ENCODE measurements at regions not wholly inside any gene's neighbourhood (a gene's known extent, or its start where the extent isn't known, plus 50 kb on each side); places are given as distances from the start of the nearest gene placed in this dataset.

DNA sequence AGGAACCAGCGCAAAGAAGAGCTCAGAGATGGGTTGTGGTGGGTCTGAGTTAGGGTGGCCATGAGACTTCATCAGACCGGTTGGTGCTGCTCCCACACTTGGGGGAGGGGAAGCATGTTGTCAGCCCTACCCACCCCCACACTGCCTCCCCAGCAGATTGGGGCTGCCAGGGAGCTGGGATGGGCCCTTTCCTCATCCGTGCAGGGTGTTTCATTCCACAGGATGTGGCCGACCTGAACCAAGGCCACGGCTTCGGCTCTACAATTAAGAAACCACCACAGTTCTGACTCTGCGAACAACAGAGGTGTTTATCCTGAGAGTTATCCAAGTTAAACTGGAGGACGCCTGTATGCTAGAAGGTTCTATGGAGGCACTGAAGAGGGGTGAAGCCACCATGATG lies 171.2 kb downstream of the ETS2 start:
- 97% methylated on average over 7 of the region's 8 CpGs for WGBS

DNA sequence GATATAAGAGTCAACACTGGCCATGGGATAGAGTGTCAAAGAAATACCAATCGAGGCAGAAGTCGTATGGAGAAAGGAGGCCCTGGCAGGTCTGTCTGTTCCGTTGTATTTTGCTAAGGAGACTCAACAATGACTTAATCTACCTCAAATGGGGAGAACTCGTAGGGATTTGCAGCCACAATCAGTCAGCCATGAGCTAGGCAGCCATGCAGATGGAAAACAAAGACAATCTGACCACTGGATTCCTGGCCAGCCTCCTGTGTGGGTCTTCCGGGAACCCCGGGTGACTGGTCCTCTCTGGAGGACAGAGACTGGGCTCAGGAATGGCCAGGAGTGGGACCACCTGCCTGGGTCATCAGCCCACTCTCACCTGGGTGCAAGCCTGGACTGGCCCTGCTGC lies 167.8 kb downstream of the ETS2 start:
- Histone ChIP-seq H3K9ac (ENCODE audit: low read depth, low read length) (no peak overlapping the region), H3K27ac (ENCODE audit: low read depth, low read length) (no peak overlapping the region), H3K27me3 (ENCODE audit: insufficient read depth, low read length) (no peaks in the 10 kb centered on the region), H3K36me3 (ENCODE audit: insufficient read depth, low read length) (no peaks in the 10 kb centered on the region), H3K9me3 (ENCODE audit: insufficient read depth, low read depth, low read length) (no peaks in the 10 kb centered on the region), H3K4me3 (ENCODE audit: low read length) (no peak overlapping the region), H3K4me1 (ENCODE audit: insufficient read depth, low read length) (0 out of 2 replicates have a peak, but pooled peaks cover 3% of the 10 kb centered on the region)
- WGBS = 93% methylated on average over 6 of the region's 6 CpGs

More for the DNA sequence above, 171.2 kb downstream of the ETS2 start:
- H3K36me3 ChIP-seq (ENCODE audit: insufficient read depth, low read length) = no peaks in the 10 kb centered on the region
- no peak overlapping the region for H3K27ac ChIP-seq (ENCODE audit: low read depth, low read length)
- no peak overlapping the region for H3K4me3 ChIP-seq (ENCODE audit: low read length)
- no peaks in the 10 kb centered on the region for H3K9me3 ChIP-seq (ENCODE audit: insufficient read depth, low read depth, low read length)
- H3K27me3 ChIP-seq (ENCODE audit: insufficient read depth, low read length) = no peaks in the 10 kb centered on the region
- H3K4me1 ChIP-seq (ENCODE audit: insufficient read depth, low read length) = peaks cover 34% of the 10 kb centered on the region
- no peak overlapping the region for H3K9ac ChIP-seq (ENCODE audit: low read depth, low read length)

DNA sequence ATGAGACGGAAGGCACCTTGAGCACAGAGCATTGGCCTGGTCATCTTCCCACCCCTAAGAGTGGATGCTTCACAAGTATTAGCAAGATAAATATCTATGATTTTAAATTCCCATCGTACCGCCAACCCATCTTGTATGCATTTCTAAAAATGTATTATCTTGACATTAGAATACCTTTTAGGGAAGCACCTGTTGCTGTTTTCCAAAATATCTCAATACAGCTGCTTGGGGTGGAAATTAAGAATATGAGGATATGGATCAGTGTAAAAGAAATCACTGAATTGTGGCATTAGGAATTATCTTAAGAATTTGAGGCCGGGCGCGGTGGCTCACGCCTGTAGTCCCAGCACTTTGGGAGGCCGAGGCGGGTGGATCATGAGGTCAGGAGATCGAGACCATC lies 166.3 kb downstream of the ETS2 start:
- 71% methylated on average over 5 of the region's 10 CpGs for WGBS
- H3K4me3 ChIP-seq (ENCODE audit: low read length) = no peak overlapping the region
- no peaks in the 10 kb centered on the region for H3K4me1 ChIP-seq (ENCODE audit: insufficient read depth, low read length)
- H3K9me3 ChIP-seq (ENCODE audit: insufficient read depth, low read depth, low read length) = no peaks in the 10 kb centered on the region
- no peaks in the 10 kb centered on the region for H3K27me3 ChIP-seq (ENCODE audit: insufficient read depth, low read length)
- no peak overlapping the region for H3K9ac ChIP-seq (ENCODE audit: low read depth, low read length)
- no peaks in the 10 kb centered on the region for H3K36me3 ChIP-seq (ENCODE audit: insufficient read depth, low read length)
- H3K27ac ChIP-seq (ENCODE audit: low read depth, low read length) = no peak overlapping the region

DNA sequence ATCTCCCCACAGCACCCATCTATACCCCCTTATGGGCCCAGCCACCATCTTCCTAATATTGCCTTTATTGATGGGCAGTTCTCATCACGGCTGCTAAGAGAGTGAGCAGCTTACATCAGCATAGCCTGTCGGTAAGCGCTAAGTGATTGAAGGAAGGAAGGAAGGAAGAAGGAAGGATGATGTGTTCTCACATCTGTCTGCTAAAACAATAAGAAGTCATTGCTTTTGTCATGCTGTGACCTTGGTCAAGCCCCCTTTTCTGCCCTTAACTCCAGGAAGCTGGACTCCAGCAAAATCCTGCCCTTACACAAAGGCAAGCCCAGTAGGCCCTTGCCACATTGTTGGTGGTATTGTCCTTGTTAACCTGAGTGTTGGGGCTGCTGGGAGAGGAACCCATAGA lies 165.0 kb downstream of the ETS2 start:
- no peaks in the 10 kb centered on the region for H3K9me3 ChIP-seq (ENCODE audit: insufficient read depth, low read depth, low read length)
- no peaks in the 10 kb centered on the region for H3K4me1 ChIP-seq (ENCODE audit: insufficient read depth, low read length)
- 91% methylated on average over 3 of the region's 3 CpGs for WGBS
- no peak overlapping the region for H3K9ac ChIP-seq (ENCODE audit: low read depth, low read length)
- H3K27me3 ChIP-seq (ENCODE audit: insufficient read depth, low read length) = no peaks in the 10 kb centered on the region
- H3K27ac ChIP-seq (ENCODE audit: low read depth, low read length) = no peak overlapping the region
- H3K4me3 ChIP-seq (ENCODE audit: low read length) = no peak overlapping the region
- H3K36me3 ChIP-seq (ENCODE audit: insufficient read depth, low read length) = no peaks in the 10 kb centered on the region

DNA sequence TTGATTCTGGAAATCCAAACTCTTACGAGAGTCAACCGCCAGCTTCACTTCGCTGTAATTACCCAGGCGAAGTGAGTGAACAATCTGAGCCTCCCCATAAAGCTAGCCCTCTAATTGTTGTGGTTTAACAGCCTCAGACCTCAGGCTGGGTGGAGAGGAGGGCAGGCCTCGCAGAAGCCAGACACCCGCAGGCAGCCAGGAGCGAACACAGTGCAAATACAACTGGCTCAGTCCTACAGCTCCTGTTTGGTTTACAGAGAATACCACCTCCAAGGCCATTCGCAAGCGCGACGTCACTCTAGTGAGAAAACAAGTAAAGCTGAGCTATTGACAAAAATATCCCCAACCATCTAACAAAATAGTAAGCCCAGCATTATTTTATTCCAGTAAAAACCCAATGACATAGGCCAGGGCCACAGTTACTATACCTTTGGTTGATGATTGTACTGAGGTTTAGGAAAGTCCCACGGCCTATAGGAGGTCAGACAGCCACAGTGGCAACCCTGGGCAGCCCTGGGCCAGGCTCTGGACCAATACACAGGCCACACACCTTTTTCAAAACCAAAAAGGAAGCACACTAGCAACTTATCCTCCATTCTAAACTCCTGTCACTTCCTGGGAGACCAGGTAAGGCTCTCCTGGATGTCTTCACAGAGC lies 163.3 kb downstream of the ETS2 start:
- Histone ChIP-seq H3K27ac (ENCODE audit: low read depth, low read length) (no peak overlapping the region), H3K9ac (ENCODE audit: low read depth, low read length) (no peak overlapping the region), H3K36me3 (ENCODE audit: insufficient read depth, low read length) (no peaks in the 10 kb centered on the region), H3K4me3 (ENCODE audit: low read length) (no peak overlapping the region), H3K9me3 (ENCODE audit: insufficient read depth, low read depth, low read length) (no peaks in the 10 kb centered on the region), H3K4me1 (ENCODE audit: insufficient read depth, low read length) (no peaks in the 10 kb centered on the region), H3K27me3 (ENCODE audit: insufficient read depth, low read length) (no peaks in the 10 kb centered on the region)
- 84% methylated on average over 12 of the region's 12 CpGs for WGBS

DNA sequence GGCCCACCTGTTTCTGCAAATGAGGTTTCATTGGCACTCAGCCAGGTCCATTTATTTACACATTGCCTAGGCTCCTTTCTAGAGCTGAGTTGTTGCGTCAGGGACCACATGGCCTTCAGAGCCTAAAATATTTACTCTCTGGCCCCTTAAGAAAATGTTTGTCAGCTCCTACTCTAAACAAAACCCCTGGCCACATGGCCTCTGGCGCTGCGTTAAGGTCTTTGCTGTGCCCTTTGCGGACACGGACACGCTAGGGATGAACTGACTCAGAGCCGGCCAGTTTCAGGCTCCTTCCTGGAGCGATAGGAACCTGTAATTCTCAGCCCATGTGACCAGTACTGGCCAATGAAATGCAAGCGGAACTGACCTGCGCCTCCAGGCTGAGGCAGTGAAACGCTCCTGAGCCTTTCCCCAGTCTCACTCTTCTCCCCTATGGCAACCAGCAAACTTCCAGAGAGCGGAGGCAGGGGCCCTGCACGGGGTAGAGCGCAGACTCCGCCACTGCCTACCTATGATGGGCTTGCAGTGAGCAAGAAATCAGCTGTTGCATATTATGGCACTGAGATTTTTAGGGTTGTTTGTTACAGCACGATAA lies 160.3 kb downstream of the ETS2 start:
- Histone ChIP-seq H3K4me1 (ENCODE audit: insufficient read depth, low read length) (no peaks in the 10 kb centered on the region), H3K27ac (ENCODE audit: low read depth, low read length) (no peak overlapping the region; the same call in 1 of the 2 replicates), H3K4me3 (ENCODE audit: low read length) (no peak overlapping the region), H3K27me3 (ENCODE audit: insufficient read depth, low read length) (no peaks in the 10 kb centered on the region), H3K9ac (ENCODE audit: low read depth, low read length) (no peak overlapping the region), H3K9me3 (ENCODE audit: insufficient read depth, low read depth, low read length) (peaks cover 12% of the 10 kb centered on the region; the same call in 1 of the 2 replicates), H3K36me3 (ENCODE audit: insufficient read depth, low read length) (no peaks in the 10 kb centered on the region)
- WGBS = 78% methylated on average over 16 of the region's 16 CpGs

DNA sequence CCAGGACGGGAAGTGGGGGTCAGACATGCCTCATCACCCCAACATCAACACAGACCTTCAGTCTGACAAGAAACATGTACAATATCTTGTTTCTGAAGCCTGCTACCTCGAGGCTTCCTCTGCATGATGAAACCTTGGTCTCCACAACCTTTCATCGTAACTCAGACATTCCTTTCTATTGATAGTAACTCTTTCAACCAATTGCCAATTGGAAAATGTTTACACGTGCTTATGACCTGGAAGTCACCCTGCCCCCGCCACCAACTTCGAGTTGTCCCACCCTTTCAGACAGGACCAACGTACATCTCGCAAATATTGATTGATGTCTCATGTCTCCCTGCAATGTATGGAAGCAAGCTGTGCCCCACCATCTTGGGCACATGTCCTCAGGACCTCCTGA lies 159.5 kb downstream of the ETS2 start:
- 92% methylated on average over 8 of the region's 8 CpGs for WGBS
- no peaks in the 10 kb centered on the region for H3K27me3 ChIP-seq (ENCODE audit: insufficient read depth, low read length)
- no peak overlapping the region for H3K27ac ChIP-seq (ENCODE audit: low read depth, low read length)
- H3K4me3 ChIP-seq (ENCODE audit: low read length) = no peak overlapping the region
- no peak overlapping the region for H3K9ac ChIP-seq (ENCODE audit: low read depth, low read length)
- H3K4me1 ChIP-seq (ENCODE audit: insufficient read depth, low read length) = no peaks in the 10 kb centered on the region
- H3K9me3 ChIP-seq (ENCODE audit: insufficient read depth, low read depth, low read length) = peaks cover 12% of the 10 kb centered on the region; the same call in 1 of the 2 replicates
- no peaks in the 10 kb centered on the region for H3K36me3 ChIP-seq (ENCODE audit: insufficient read depth, low read length)

DNA sequence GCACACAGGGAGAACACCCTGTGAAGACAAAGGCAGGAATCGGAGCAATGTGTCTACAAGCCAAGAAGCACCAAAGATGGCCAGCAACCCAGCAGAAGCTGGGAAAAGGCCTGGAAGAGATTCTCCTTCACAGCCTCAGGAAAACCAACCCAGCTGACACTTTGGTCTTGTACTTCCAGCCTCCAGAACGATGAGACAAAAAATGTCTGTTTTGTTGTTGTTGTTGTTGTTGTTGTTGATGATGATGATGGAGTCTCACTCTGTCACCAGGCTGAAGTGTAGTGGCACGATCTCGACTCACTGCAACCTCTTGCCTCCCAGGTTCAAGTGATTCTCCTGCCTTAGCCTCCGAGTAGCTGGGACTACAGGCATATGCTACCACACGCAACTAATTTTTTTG lies 157.3 kb downstream of the ETS2 start:
- Histone ChIP-seq H3K9me3 (ENCODE audit: insufficient read depth, low read depth, low read length) (peaks cover 12% of the 10 kb centered on the region; the same call in 1 of the 2 replicates), H3K4me3 (ENCODE audit: low read length) (no peak overlapping the region), H3K27me3 (ENCODE audit: insufficient read depth, low read length) (no peaks in the 10 kb centered on the region), H3K4me1 (ENCODE audit: insufficient read depth, low read length) (no peaks in the 10 kb centered on the region), H3K27ac (ENCODE audit: low read depth, low read length) (no peak overlapping the region), H3K36me3 (ENCODE audit: insufficient read depth, low read length) (no peaks in the 10 kb centered on the region), H3K9ac (ENCODE audit: low read depth, low read length) (no peak overlapping the region)
- WGBS = 88% methylated on average over 6 of the region's 6 CpGs

DNA sequence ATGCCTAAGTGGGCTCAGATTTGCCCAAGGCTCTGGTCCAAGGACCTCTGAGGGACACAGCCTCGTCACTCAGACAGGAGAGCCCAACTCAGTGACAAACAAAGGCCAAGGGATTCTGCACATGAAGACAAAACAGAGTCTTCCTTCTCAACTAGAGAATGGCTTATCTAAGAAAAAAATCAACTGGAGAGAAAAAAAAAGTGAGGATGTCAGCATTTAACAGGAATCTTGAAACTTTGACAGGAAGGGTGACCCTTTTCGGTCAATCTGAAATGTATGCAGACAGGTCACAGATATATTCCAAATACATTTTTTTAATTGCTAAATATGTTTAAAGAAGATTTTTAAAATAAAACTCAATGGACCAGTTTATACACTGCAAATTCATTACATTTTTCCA lies 154.5 kb downstream of the ETS2 start:
- Histone ChIP-seq H3K27ac (ENCODE audit: low read depth, low read length) (no peak overlapping the region), H3K4me3 (ENCODE audit: low read length) (no peak overlapping the region), H3K36me3 (ENCODE audit: insufficient read depth, low read length) (no peaks in the 10 kb centered on the region), H3K9me3 (ENCODE audit: insufficient read depth, low read depth, low read length) (peaks cover 12% of the 10 kb centered on the region; the same call in 1 of the 2 replicates), H3K4me1 (ENCODE audit: insufficient read depth, low read length) (no peaks in the 10 kb centered on the region), H3K9ac (ENCODE audit: low read depth, low read length) (no peak overlapping the region), H3K27me3 (ENCODE audit: insufficient read depth, low read length) (no peaks in the 10 kb centered on the region)
- 83% methylated on average over 2 of the region's 2 CpGs for WGBS

DNA sequence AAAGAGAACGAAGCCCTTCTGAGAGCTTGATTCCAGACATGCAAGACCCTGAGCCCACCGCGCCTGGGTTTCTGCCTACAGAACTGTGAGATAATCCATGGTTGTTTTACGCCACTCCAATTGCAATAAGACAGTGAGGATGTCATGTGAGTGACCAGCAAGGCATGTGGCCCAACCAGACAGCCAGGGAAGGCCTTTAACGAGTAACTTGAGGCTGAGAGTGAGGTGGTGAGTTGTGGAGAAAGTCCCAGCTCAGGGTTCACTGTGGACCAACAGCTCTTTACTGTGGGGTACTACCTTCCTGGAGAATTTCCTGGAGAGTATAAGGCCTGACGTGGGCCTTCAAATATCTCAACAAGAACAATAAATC lies 153.9 kb downstream of the ETS2 start:
- no peaks in the 10 kb centered on the region for H3K4me1 ChIP-seq (ENCODE audit: insufficient read depth, low read length)
- no peaks in the 10 kb centered on the region for H3K27me3 ChIP-seq (ENCODE audit: insufficient read depth, low read length)
- H3K4me3 ChIP-seq (ENCODE audit: low read length) = no peak overlapping the region
- H3K9me3 ChIP-seq (ENCODE audit: insufficient read depth, low read depth, low read length) = peaks cover 12% of the 10 kb centered on the region; the same call in 1 of the 2 replicates
- 94% methylated on average over 6 of the region's 6 CpGs for WGBS
- H3K36me3 ChIP-seq (ENCODE audit: insufficient read depth, low read length) = no peaks in the 10 kb centered on the region
- H3K9ac ChIP-seq (ENCODE audit: low read depth, low read length) = no peak overlapping the region
- H3K27ac ChIP-seq (ENCODE audit: low read depth, low read length) = no peak overlapping the region

DNA sequence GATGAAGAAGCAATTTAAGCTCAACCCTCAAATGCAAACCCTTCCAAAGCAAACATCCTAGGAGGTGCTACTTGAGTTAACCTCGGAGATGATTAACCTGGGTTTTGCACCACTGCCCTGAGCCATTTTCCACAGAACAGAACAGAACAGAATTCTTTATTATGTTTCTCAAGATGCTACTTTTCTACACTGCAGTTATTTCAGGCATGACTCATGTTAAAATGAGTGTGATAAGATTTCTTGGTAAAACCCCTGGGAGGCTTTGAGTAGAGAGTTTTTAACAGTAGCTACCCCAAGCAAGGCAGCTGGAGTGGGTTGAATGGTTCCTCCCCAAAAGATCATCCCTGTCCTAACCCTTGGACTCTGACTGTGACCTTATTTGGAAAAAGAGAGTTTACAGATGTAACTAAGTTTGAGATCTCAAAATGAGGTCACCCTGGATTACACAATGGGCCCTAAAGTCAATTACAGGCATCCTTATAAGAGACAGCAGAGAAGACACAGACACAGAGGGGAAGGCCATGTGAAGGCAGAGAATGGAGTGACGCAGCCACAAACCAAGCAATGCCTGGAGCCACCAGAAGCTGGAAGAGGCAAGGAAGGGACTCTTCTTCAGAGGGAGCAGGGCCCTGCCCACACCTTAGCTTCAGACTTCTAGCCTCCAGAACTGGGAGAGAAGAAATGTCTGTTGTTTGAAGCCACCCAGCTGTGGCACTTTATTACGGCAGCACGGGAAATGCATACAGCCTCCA lies 153.4 kb downstream of the ETS2 start:
- Histone ChIP-seq H3K27me3 (ENCODE audit: insufficient read depth, low read length) (no peaks in the 10 kb centered on the region), H3K4me1 (ENCODE audit: insufficient read depth, low read length) (no peaks in the 10 kb centered on the region), H3K9ac (ENCODE audit: low read depth, low read length) (no peak overlapping the region), H3K27ac (ENCODE audit: low read depth, low read length) (no peak overlapping the region), H3K36me3 (ENCODE audit: insufficient read depth, low read length) (no peaks in the 10 kb centered on the region), H3K9me3 (ENCODE audit: insufficient read depth, low read depth, low read length) (peaks cover 12% of the 10 kb centered on the region; the same call in 1 of the 2 replicates), H3K4me3 (ENCODE audit: low read length) (no peak overlapping the region)
- WGBS = 91% methylated on average over 4 of the region's 4 CpGs
